Islet of Langerhans (tissue), 1 donor: ENCODE measurements at regions not wholly inside any gene's neighbourhood (a gene's known extent, or its start where the extent isn't known, plus 50 kb on each side); places are given as distances from the start of the nearest gene placed in this dataset.

Source experiments
- FAIRE-seq: peaks from one replicate; lab custom pipeline; 2011; peaks lifted over from hg19 to GRCh38; lab: Jason Lieb, UNC

- FAIRE-seq, result no peak
Observed at GRCh38 chr16:35296962-35297653, 1837.7 kb downstream of the TP53TG3F start.

GRCh38 chr16:35298460-35299243, 1839.2 kb downstream of the TP53TG3F start:
- no peak for FAIRE-seq

GRCh38 chr16:35302859-35303258, 1843.4 kb downstream of the TP53TG3F start:
- no peak for FAIRE-seq

GRCh38 chr16:35305476-35305875, 1846.1 kb downstream of the TP53TG3F start:
- no peak for FAIRE-seq

GRCh38 chr16:35306915-35307314, 1847.5 kb downstream of the TP53TG3F start:
- no peak for FAIRE-seq

GRCh38 chr16:35308674-35309073, 1849.3 kb downstream of the TP53TG3F start:
- no peak for FAIRE-seq

GRCh38 chr16:35310999-35311398, 1851.6 kb downstream of the TP53TG3F start:
- FAIRE-seq, result no peak

GRCh38 chr16:35311475-35311874, 1852.1 kb downstream of the TP53TG3F start:
- FAIRE-seq, result no peak

GRCh38 chr16:35314298-35314697, 1854.9 kb downstream of the TP53TG3F start:
- no peak for FAIRE-seq

- no peak for FAIRE-seq
Observed at GRCh38 chr16:35319536-35320192, 1860.3 kb downstream of the TP53TG3F start.

- FAIRE-seq, result no peak
Observed at GRCh38 chr16:35325936-35326335, 1866.5 kb downstream of the TP53TG3F start.

- FAIRE-seq, result no peak
Observed at GRCh38 chr16:35339337-35339736, 1879.9 kb downstream of the TP53TG3F start.

- no peak for FAIRE-seq
Observed at GRCh38 chr16:35342012-35342411, 1882.6 kb downstream of the TP53TG3F start.

- no peak for FAIRE-seq
Observed at GRCh38 chr16:35344012-35344762, 1884.8 kb downstream of the TP53TG3F start.

GRCh38 chr16:35352431-35352830, 1893.0 kb downstream of the TP53TG3F start:
- no peak for FAIRE-seq

GRCh38 chr16:35363510-35363909, 1904.1 kb downstream of the TP53TG3F start:
- FAIRE-seq, result no peak

GRCh38 chr16:35364263-35364662, 1904.9 kb downstream of the TP53TG3F start:
- no peak for FAIRE-seq

GRCh38 chr16:35365675-35366074, 1906.3 kb downstream of the TP53TG3F start:
- no peak for FAIRE-seq

- no peak for FAIRE-seq
Observed at GRCh38 chr16:35370617-35371016, 1911.2 kb downstream of the TP53TG3F start.

- no peak for FAIRE-seq
Observed at GRCh38 chr16:35377142-35377541, 1917.7 kb downstream of the TP53TG3F start.

- FAIRE-seq, result no peak
Observed at GRCh38 chr16:35386619-35387018, 1927.2 kb downstream of the TP53TG3F start.

- FAIRE-seq, result no peak
Observed at GRCh38 chr16:35391328-35391727, 1931.9 kb downstream of the TP53TG3F start.
